HepG2 (cell line): ENCODE measurements at regions not wholly inside any gene's neighbourhood (a gene's known extent, or its start where the extent isn't known, plus 50 kb on each side); places are given as distances from the start of the nearest gene placed in this dataset.

ENCODE experiments used
- ATAC-seq: fragments of 200-7000 bp; cut with Tn5 transposase; 3 replicates; pipeline ENCODE4 v1.9.1; 2020; ENCODE audit warnings: mild to moderate bottlenecking, moderate library complexity
- BruUV-seq: library from RNA; stranded (reverse); fragments of 400-500 nt; replicated peaks from 2 replicates; lab custom pipeline; 2021; lab: Mats Ljungman, UMichigan
- CTCF ChIA-PET: fragments of 300-600 bp; formaldehyde crosslinking; extraction: SDS; loops from one replicate; lab custom pipeline; 2021; ENCODE audit warnings: low total read pairs, inconsistent platforms, low intra/inter-chr PET ratio; lab: Yijun Ruan, JAX
- POLR2A ChIA-PET: fragments of 350-600 bp; sonication (Branson Sonifier 250); formaldehyde crosslinking; loops from one replicate; lab custom pipeline; 2020; ENCODE audit warnings: antibody characterized with exemption, inconsistent platforms; lab: Yijun Ruan, JAX
- DNase-seq: peaks from one replicate; pipeline ENCODE4 v3.0.0-alpha.2; 2015; ENCODE audit warnings: low spot score
- FAIRE-seq: peaks from 3 replicates; lab custom pipeline; 2011; peaks lifted over from hg19 to GRCh38; lab: Jason Lieb, UNC
- H2AFZ ChIP-seq: one replicate; pipeline ENCODE4 v1.6.1; 2011; ENCODE audit warnings: low read length, inconsistent platforms
- H3K27ac ChIP-seq: fragments of 300-600 bp; 3 replicates; pipeline ENCODE4 v1.8.0; 2011; ENCODE audit warnings: mixed run types, mild to moderate bottlenecking, mixed read lengths, low read length, inconsistent platforms; ENCODE audit not compliant: insufficient read depth; ENCODE audit errors: extremely low read length
- H3K27me3 ChIP-seq, 2 experiments: fragments of 200-600 bp in 1 of 2; 2 replicates in 1 of 2; 3 replicates in 1 of 2; pipeline versions ENCODE4 v1.6.0 to v1.8.0; 2011; ENCODE audit warnings: low read length in 2 of 2, mild to moderate bottlenecking in 2 of 2, moderate library complexity in 2 of 2, inconsistent platforms in 1 of 2; ENCODE audit not compliant: insufficient read depth in 2 of 2, control insufficient read depth in 1 of 2
- H3K36me3 ChIP-seq, 2 experiments: fragments of 200-600 bp in 1 of 2; replicated peaks in 1 of 2; 2 replicates in 1 of 2; 3 replicates in 1 of 2; pipeline versions ENCODE4 v1.5.1 to v1.8.0; 2011; ENCODE audit warnings: low read length in 2 of 2, inconsistent platforms in 1 of 2; ENCODE audit not compliant: insufficient read depth in 2 of 2, control insufficient read depth in 1 of 2
- H3K4me1 ChIP-seq: 2 replicates; pipeline ENCODE4 v1.5.1; 2012; ENCODE audit warnings: low read length, inconsistent platforms; ENCODE audit not compliant: insufficient read depth
- H3K4me2 ChIP-seq: 2 replicates; pipeline ENCODE4 v1.6.0; 2011; ENCODE audit warnings: low read depth, low read length, inconsistent platforms
- H3K4me3 ChIP-seq, 3 experiments: fragments of 200-600 bp in 1 of 3; sonication (generic), shearing (Covaris generic) in 1 of 3; replicated peaks in 1 of 3; 2 replicates each; pipeline ENCODE4 v1.5.1; 2011 to 2016; ENCODE audit warnings: low read length in 3 of 3, inconsistent platforms in 2 of 3, low read depth in 2 of 3, mild to moderate bottlenecking in 2 of 3, control low read depth in 1 of 3, mixed read lengths in 1 of 3; ENCODE audit not compliant: insufficient read depth in 1 of 3
- H3K79me2 ChIP-seq: one replicate; pipeline ENCODE4 v1.6.1; 2011; ENCODE audit warnings: low read length, inconsistent platforms; ENCODE audit not compliant: insufficient read depth
- H3K9ac ChIP-seq: 2 replicates; pipeline ENCODE4 v1.6.0; 2011; ENCODE audit warnings: mild to moderate bottlenecking, low read depth, low read length, inconsistent platforms; ENCODE audit not compliant: insufficient read depth
- H3K9me3 ChIP-seq: 2 replicates; pipeline ENCODE4 v1.5.1; 2012; ENCODE audit warnings: mild to moderate bottlenecking, low read length
- H4K20me1 ChIP-seq: 2 replicates; pipeline ENCODE4 v1.6.0; 2011; ENCODE audit warnings: inconsistent platforms, mild to moderate bottlenecking, low read length, moderate library complexity; ENCODE audit not compliant: insufficient read depth
- CSRNP2 ChIP-seq: sonication (generic); formaldehyde crosslinking; conservative IDR thresholded peaks from 2 replicates; pipeline ENCODE4 v1.8.0; 2022; ENCODE audit warnings: low read depth, missing genetic modification reagents
- PAF1 ChIP-seq: IDR thresholded peaks from 2 replicates; pipeline ENCODE4 v1.6.1; 2016; ENCODE audit warnings: missing genetic modification reagents, missing compliant biosample characterization
- PRDM4 ChIP-seq: sonication (generic); formaldehyde crosslinking; IDR thresholded peaks from 2 replicates; pipeline ENCODE4 v1.9.0; 2021; ENCODE audit warnings: missing genetic modification reagents, borderline replicate concordance
- YY1 ChIP-seq: IDR thresholded peaks from 2 replicates; pipeline ENCODE4 v1.6.1; 2011; ENCODE audit warnings: low read length, low read depth, moderate library complexity, mild to moderate bottlenecking; ENCODE audit not compliant: insufficient read depth, insufficient replicate concordance
- ZBTB49 ChIP-seq: sonication (generic); formaldehyde crosslinking; IDR thresholded peaks from 2 replicates; pipeline ENCODE4 v1.4.0; 2020; ENCODE audit warnings: missing genetic modification reagents, borderline replicate concordance
- ZFP91 ChIP-seq: sonication (generic); formaldehyde crosslinking; IDR thresholded peaks from 2 replicates; pipeline ENCODE4 v1.9.0; 2022; ENCODE audit warnings: missing genetic modification reagents, mild to moderate bottlenecking, borderline replicate concordance
- ZNF580 ChIP-seq: IDR thresholded peaks from 2 replicates; pipeline ENCODE4 v1.6.1; 2016; ENCODE audit warnings: low read depth, borderline replicate concordance
- ZNF597 ChIP-seq: sonication (generic); formaldehyde crosslinking; IDR thresholded peaks from 2 replicates; pipeline ENCODE4 v1.5.0; 2020; ENCODE audit warnings: missing genetic modification reagents
- ZNF614 ChIP-seq: IDR thresholded peaks from 2 replicates; pipeline ENCODE4 v1.6.1; 2018; ENCODE audit warnings: missing biosample characterization, missing genetic modification reagents, inconsistent platforms, borderline replicate concordance
- ZNF615 ChIP-seq: sonication (generic); formaldehyde crosslinking; IDR thresholded peaks from 2 replicates; pipeline ENCODE4 v1.5.0; 2020; ENCODE audit warnings: mild to moderate bottlenecking, missing genetic modification reagents, borderline replicate concordance
- ZNF674 ChIP-seq: sonication (generic); formaldehyde crosslinking; IDR thresholded peaks from 2 replicates; pipeline ENCODE4 v1.5.0; 2020; ENCODE audit warnings: low read depth, mild to moderate bottlenecking, missing genetic modification reagents
- in situ Hi-C: cut with HindIII; loops from 2 replicates; pipeline ENCODE4 v1.10.0; 2017; ENCODE audit warnings: low pct_unique_long_range_greater_than_20kb; ENCODE audit not compliant: extremely low pct_ligation_motif_present
- intact Hi-C: fragments of 100-400 bp; cut with micrococcal nuclease; formaldehyde crosslinking; loops from one replicate; pipeline ENCODE4 v1.10.0; 2022; ENCODE audit not compliant: unreplicated experiment

GRCh38 chr3:103083848-103084631 is 649.2 kb downstream of the ZPLD1 start (continued):
- TF ChIP-seq PAF1 (CRISPR knock-in tag) (no peak), YY1 (no peak)

GRCh38 chr3:103085465-103085864 is 650.6 kb downstream of the ZPLD1 start:
- no TSS peak for BruUV-seq
- Histone ChIP-seq H2AFZ (no peak overlapping the region), H3K36me3 (no peaks in the 10 kb centered on the region), H3K4me3 (no peak overlapping the region), H3K9me3 (peaks cover 15% of the 10 kb centered on the region), H3K27ac (no peak overlapping the region), H3K9ac (no peak overlapping the region), H3K27me3 (no peaks in the 10 kb centered on the region), H3K4me1 (no peaks in the 10 kb centered on the region; the same call in 1 of the 2 replicates), H3K79me2 (no peaks in the 10 kb centered on the region), H3K4me2 (no peak overlapping the region), H4K20me1 (no peaks in the 10 kb centered on the region)
- DNase-seq (peak; percentile 10), ATAC-seq (peak; percentile 80), FAIRE-seq (no peak)
- CTCF ChIA-PET, result no interaction called here
- POLR2A ChIA-PET, result no interaction called here
- in situ Hi-C loops (no loop called here), intact Hi-C loops (no loop called here)
- TF ChIP-seq ZNF580 (CRISPR knock-in tag), result no peak
- no peak for TF ChIP-seq ZNF674
- TF ChIP-seq ZNF614 (CRISPR knock-in tag), result no peak
- TF ChIP-seq ZFP91 (CRISPR knock-in tag), result no peak
- no peak for TF ChIP-seq ZBTB49 (CRISPR knock-in tag)
- TF ChIP-seq PRDM4 (CRISPR knock-in tag), result no peak
- TF ChIP-seq ZNF615 (CRISPR knock-in tag), result no peak
- TF ChIP-seq CSRNP2 (CRISPR knock-in tag), result no peak
- no peak for TF ChIP-seq ZNF597 (CRISPR knock-in tag)
